Stimulated activated CD8-positive, alpha-beta memory T cell treated with anti-CD3 and anti-CD28 coated beads, Interleukin-15, amount 100 ng/mL, for 48 hours (primary cell): ENCODE measurements at regions not wholly inside any gene's neighbourhood (a gene's known extent, or its start where the extent isn't known, plus 50 kb on each side); places are given as distances from the start of the nearest gene placed in this dataset.

Experiments
- DNase-seq, 2 donors: peaks; one replicate each; pipeline ENCODE4 v3.0.0-alpha.2; 2020; ENCODE audit warnings: low read depth in 2 of 2

- DNase-seq = no peak
Observed at GRCh38 chr9:106648799-106649198, 214.2 kb upstream of the ZNF462 start.

GRCh38 chr9:106649664-106650063 is 213.3 kb upstream of the ZNF462 start:
- DNase-seq = no peak

GRCh38 chr9:106653213-106653612 is 209.8 kb upstream of the ZNF462 start:
- DNase-seq = no peak

GRCh38 chr9:106655966-106656365 is 207.0 kb upstream of the ZNF462 start:
- no peak for DNase-seq

- no peak for DNase-seq
Observed at GRCh38 chr9:106657926-106658325, 205.0 kb upstream of the ZNF462 start.

- no peak for DNase-seq
Observed at GRCh38 chr9:106668534-106668933, 194.4 kb upstream of the ZNF462 start.

- no peak for DNase-seq
Observed at GRCh38 chr9:106669835-106670234, 193.1 kb upstream of the ZNF462 start.

- DNase-seq = no peak
Observed at GRCh38 chr9:106670418-106670817, 192.5 kb upstream of the ZNF462 start.

- no peak for DNase-seq
Observed at GRCh38 chr9:106675780-106676179, 187.2 kb upstream of the ZNF462 start.

GRCh38 chr9:106677374-106677773 is 185.6 kb upstream of the ZNF462 start:
- no peak for DNase-seq

GRCh38 chr9:106677830-106678229 is 185.1 kb upstream of the ZNF462 start:
- no peak for DNase-seq

GRCh38 chr9:106678273-106678672 is 184.7 kb upstream of the ZNF462 start:
- no peak for DNase-seq

- DNase-seq = no peak
Observed at GRCh38 chr9:106682420-106682819, 180.5 kb upstream of the ZNF462 start.

GRCh38 chr9:106683454-106683853 is 179.5 kb upstream of the ZNF462 start:
- no peak for DNase-seq

- DNase-seq = no peak
Observed at GRCh38 chr9:106684940-106685695, 177.8 kb upstream of the ZNF462 start.

- no peak for DNase-seq
Observed at GRCh38 chr9:106689089-106689488, 173.9 kb upstream of the ZNF462 start.

- no peak for DNase-seq
Observed at GRCh38 chr9:106691627-106692026, 171.3 kb upstream of the ZNF462 start.

GRCh38 chr9:106693558-106693957 is 169.4 kb upstream of the ZNF462 start:
- no peak for DNase-seq

- DNase-seq = no peak
Observed at GRCh38 chr9:106696804-106697203, 166.2 kb upstream of the ZNF462 start.

GRCh38 chr9:106697390-106697749 is 165.6 kb upstream of the ZNF462 start:
- no peak for DNase-seq

- no peak for DNase-seq
Observed at GRCh38 chr9:106697750-106698502, 165.0 kb upstream of the ZNF462 start.

- no peak for DNase-seq
Observed at GRCh38 chr9:106700676-106701075, 162.3 kb upstream of the ZNF462 start.

GRCh38 chr9:106701611-106702010 is 161.4 kb upstream of the ZNF462 start:
- DNase-seq = no peak
